HepG2 (cell line): ENCODE measurements at regions not wholly inside any gene's neighbourhood (a gene's known extent, or its start where the extent isn't known, plus 50 kb on each side); places are given as distances from the start of the nearest gene placed in this dataset.

ENCODE experiments used
- ATAC-seq: fragments of 200-7000 bp; cut with Tn5 transposase; 3 replicates; pipeline ENCODE4 v1.9.1; 2020; ENCODE audit warnings: mild to moderate bottlenecking, moderate library complexity
- BruUV-seq: library from RNA; stranded (reverse); fragments of 400-500 nt; replicated peaks from 2 replicates; lab custom pipeline; 2021; lab: Mats Ljungman, UMichigan
- CTCF ChIA-PET: fragments of 300-600 bp; formaldehyde crosslinking; extraction: SDS; loops from one replicate; lab custom pipeline; 2021; ENCODE audit warnings: low total read pairs, inconsistent platforms, low intra/inter-chr PET ratio; lab: Yijun Ruan, JAX
- POLR2A ChIA-PET: fragments of 350-600 bp; sonication (Branson Sonifier 250); formaldehyde crosslinking; loops from one replicate; lab custom pipeline; 2020; ENCODE audit warnings: antibody characterized with exemption, inconsistent platforms; lab: Yijun Ruan, JAX
- DNase-seq: peaks from one replicate; pipeline ENCODE4 v3.0.0-alpha.2; 2015; ENCODE audit warnings: low spot score
- FAIRE-seq: peaks from 3 replicates; lab custom pipeline; 2011; peaks lifted over from hg19 to GRCh38; lab: Jason Lieb, UNC
- H2AFZ ChIP-seq: one replicate; pipeline ENCODE4 v1.6.1; 2011; ENCODE audit warnings: low read length, inconsistent platforms
- H3K27ac ChIP-seq: fragments of 300-600 bp; 3 replicates; pipeline ENCODE4 v1.8.0; 2011; ENCODE audit warnings: mixed run types, mild to moderate bottlenecking, mixed read lengths, low read length, inconsistent platforms; ENCODE audit not compliant: insufficient read depth; ENCODE audit errors: extremely low read length
- H3K27me3 ChIP-seq, 2 experiments: fragments of 200-600 bp in 1 of 2; 2 replicates in 1 of 2; 3 replicates in 1 of 2; pipeline versions ENCODE4 v1.6.0 to v1.8.0; 2011; ENCODE audit warnings: low read length in 2 of 2, mild to moderate bottlenecking in 2 of 2, moderate library complexity in 2 of 2, inconsistent platforms in 1 of 2; ENCODE audit not compliant: insufficient read depth in 2 of 2, control insufficient read depth in 1 of 2
- H3K36me3 ChIP-seq, 2 experiments: fragments of 200-600 bp in 1 of 2; replicated peaks in 1 of 2; 2 replicates in 1 of 2; 3 replicates in 1 of 2; pipeline versions ENCODE4 v1.5.1 to v1.8.0; 2011; ENCODE audit warnings: low read length in 2 of 2, inconsistent platforms in 1 of 2; ENCODE audit not compliant: insufficient read depth in 2 of 2, control insufficient read depth in 1 of 2
- H3K4me1 ChIP-seq: 2 replicates; pipeline ENCODE4 v1.5.1; 2012; ENCODE audit warnings: low read length, inconsistent platforms; ENCODE audit not compliant: insufficient read depth
- H3K4me2 ChIP-seq: 2 replicates; pipeline ENCODE4 v1.6.0; 2011; ENCODE audit warnings: low read depth, low read length, inconsistent platforms
- H3K4me3 ChIP-seq, 3 experiments: fragments of 200-600 bp in 1 of 3; sonication (generic), shearing (Covaris generic) in 1 of 3; replicated peaks in 1 of 3; 2 replicates each; pipeline ENCODE4 v1.5.1; 2011 to 2016; ENCODE audit warnings: low read length in 3 of 3, inconsistent platforms in 2 of 3, low read depth in 2 of 3, mild to moderate bottlenecking in 2 of 3, control low read depth in 1 of 3, mixed read lengths in 1 of 3; ENCODE audit not compliant: insufficient read depth in 1 of 3
- H3K79me2 ChIP-seq: one replicate; pipeline ENCODE4 v1.6.1; 2011; ENCODE audit warnings: low read length, inconsistent platforms; ENCODE audit not compliant: insufficient read depth
- H3K9ac ChIP-seq: 2 replicates; pipeline ENCODE4 v1.6.0; 2011; ENCODE audit warnings: mild to moderate bottlenecking, low read depth, low read length, inconsistent platforms; ENCODE audit not compliant: insufficient read depth
- H3K9me3 ChIP-seq: 2 replicates; pipeline ENCODE4 v1.5.1; 2012; ENCODE audit warnings: mild to moderate bottlenecking, low read length
- H4K20me1 ChIP-seq: 2 replicates; pipeline ENCODE4 v1.6.0; 2011; ENCODE audit warnings: inconsistent platforms, mild to moderate bottlenecking, low read length, moderate library complexity; ENCODE audit not compliant: insufficient read depth
- ATF7-NPFF ChIP-seq: sonication (generic); formaldehyde crosslinking; IDR thresholded peaks from 2 replicates; pipeline ENCODE4 v1.8.1; 2023; ENCODE audit warnings: mild to moderate bottlenecking, low read depth, missing genetic modification reagents, moderate library complexity
- CAMTA2 ChIP-seq: sonication (generic); formaldehyde crosslinking; IDR thresholded peaks from 2 replicates; pipeline ENCODE4 v1.4.0; 2020; ENCODE audit warnings: mild to moderate bottlenecking, missing genetic modification reagents, borderline replicate concordance
- E2F2 ChIP-seq: sonication (generic); formaldehyde crosslinking; IDR thresholded peaks from 2 replicates; pipeline ENCODE4 v1.4.0; 2020; ENCODE audit warnings: missing genetic modification reagents, borderline replicate concordance
- MAFK ChIP-seq, 2 experiments: IDR thresholded peaks in 1 of 2; conservative IDR thresholded peaks in 1 of 2; 2 replicates each; pipeline ENCODE4 v1.6.1; 2011; ENCODE audit warnings: improper control_type of control experiment in 2 of 2, low read length in 2 of 2
- MEIS2 ChIP-seq: sonication (generic); formaldehyde crosslinking; IDR thresholded peaks from 2 replicates; pipeline ENCODE4 v1.9.0; 2021; ENCODE audit warnings: mild to moderate bottlenecking, missing genetic modification reagents
- NFE2L1 ChIP-seq: sonication (generic); formaldehyde crosslinking; IDR thresholded peaks from 2 replicates; pipeline ENCODE4 v1.4.0; 2020; ENCODE audit warnings: missing genetic modification reagents, mild to moderate bottlenecking, borderline replicate concordance
- REXO4 ChIP-seq: sonication (generic); formaldehyde crosslinking; IDR thresholded peaks from 2 replicates; pipeline ENCODE4 v1.8.0; 2022; ENCODE audit warnings: missing genetic modification reagents, mild to moderate bottlenecking, borderline replicate concordance
- SKIL ChIP-seq: sonication (generic); formaldehyde crosslinking; IDR thresholded peaks from 2 replicates; pipeline ENCODE4 v1.8.0; 2022; ENCODE audit warnings: missing genetic modification reagents, mild to moderate bottlenecking, moderate library complexity, borderline replicate concordance
- STAT5B ChIP-seq: sonication (generic); formaldehyde crosslinking; IDR thresholded peaks from 2 replicates; pipeline ENCODE4 v1.4.0; 2020; ENCODE audit warnings: missing genetic modification reagents
- TEAD3 ChIP-seq: optimal IDR thresholded peaks from 2 replicates; pipeline ENCODE3; 2016; ENCODE audit warnings: borderline replicate concordance
- TSC22D2 ChIP-seq: sonication (generic); formaldehyde crosslinking; IDR thresholded peaks from 2 replicates; pipeline ENCODE4 v1.5.1; 2020; ENCODE audit warnings: missing genetic modification reagents, mild to moderate bottlenecking, borderline replicate concordance
- ZNF260 ChIP-seq: sonication (generic); formaldehyde crosslinking; IDR thresholded peaks from 2 replicates; pipeline ENCODE4 v1.4.0; 2020; ENCODE audit warnings: missing genetic modification reagents, low read depth, mild to moderate bottlenecking, borderline replicate concordance
- ZNF503 ChIP-seq: sonication (generic); formaldehyde crosslinking; IDR thresholded peaks from 2 replicates; pipeline ENCODE4 v1.4.0; 2020; ENCODE audit warnings: missing genetic modification reagents
- ZNF782 ChIP-seq: sonication (generic); formaldehyde crosslinking; IDR thresholded peaks from 2 replicates; pipeline ENCODE4 v1.4.0; 2020; ENCODE audit warnings: missing genetic modification reagents, mild to moderate bottlenecking, borderline replicate concordance
- WGBS: methylation state at CpG from one replicate; pipeline ENCODE4 v1.1.6; 2017; ENCODE audit warnings: low lambda C conversion rate; 5-methylcytosine and 5-hydroxymethylcytosine counted together
- in situ Hi-C: cut with HindIII; loops from 2 replicates; pipeline ENCODE4 v1.10.0; 2017; ENCODE audit warnings: low pct_unique_long_range_greater_than_20kb; ENCODE audit not compliant: extremely low pct_ligation_motif_present
- intact Hi-C: fragments of 100-400 bp; cut with micrococcal nuclease; formaldehyde crosslinking; loops from one replicate; pipeline ENCODE4 v1.10.0; 2022; ENCODE audit not compliant: unreplicated experiment

GRCh38 chr13:50382511-50382910 is 367.3 kb downstream of the KCNRG start:
- no peak for ATAC-seq
- Histone ChIP-seq H2AFZ (no peak overlapping the region), H3K27ac (no peak overlapping the region), H3K4me1 (peaks cover 19% of the 10 kb centered on the region), H3K9ac (no peak overlapping the region), H3K4me3 (no peak overlapping the region), H3K27me3 (no peaks in the 10 kb centered on the region), H3K4me2 (no peak overlapping the region), H3K79me2 (no peaks in the 10 kb centered on the region), H4K20me1 (no peaks in the 10 kb centered on the region), H3K36me3 (no peaks in the 10 kb centered on the region; a peak in 1 of 5 replicates)
- BruUV-seq = no TSS peak
- FAIRE-seq = no peak
- ChIA-PET POLR2A (no interaction called here), CTCF (no interaction called here)
- in situ Hi-C loops = no loop called here
- no peak for DNase-seq
- no peak for TF ChIP-seq ZNF782
- TF ChIP-seq MEIS2 (CRISPR knock-in tag) = no peak
- no peak for TF ChIP-seq NFE2L1 (CRISPR knock-in tag)
- TF ChIP-seq ZNF260 (CRISPR knock-in tag) = no peak
- TF ChIP-seq E2F2 = no peak
- TF ChIP-seq TEAD3 (CRISPR knock-in tag) = no peak
- TF ChIP-seq TSC22D2 (CRISPR knock-in tag) = no peak
- TF ChIP-seq, all 625 proteins: peak for 0
- intact Hi-C loops = no loop called here
- WGBS = 95% methylated on average over 1 of the region's 1 CpG
- peaks cover 22% of the 10 kb centered on the region for H3K9me3 ChIP-seq

- TF ChIP-seq ATF7-NPFF (CRISPR knock-in tag) = no peak
- no peak for TF ChIP-seq STAT5B
- TF ChIP-seq SKIL (CRISPR knock-in tag) = no peak
- no peak for TF ChIP-seq CAMTA2 (CRISPR knock-in tag)
- no peak for TF ChIP-seq REXO4
- TF ChIP-seq ZNF503 = no peak
- no peak for TF ChIP-seq MAFK (conservative IDR thresholded peaks at IDR 0.05 in 1 of 2, IDR thresholded peaks at IDR 0.05 in 1 of 2; ENCODE audit: low read length in 2 of 2)
- FAIRE-seq = no peak
- Histone ChIP-seq H2AFZ (no peak overlapping the region), H3K27me3 (no peaks in the 10 kb centered on the region; a peak in 1 of 5 replicates), H3K27ac (no peak overlapping the region), H4K20me1 (no peaks in the 10 kb centered on the region), H3K4me3 (no peak overlapping the region), H3K9me3 (peaks cover 22% of the 10 kb centered on the region), H3K4me2 (no peak overlapping the region), H3K36me3 (no peaks in the 10 kb centered on the region; a peak in 1 of 5 replicates), H3K9ac (no peak overlapping the region), H3K4me1 (peaks cover 15% of the 10 kb centered on the region), H3K79me2 (no peaks in the 10 kb centered on the region)
- WGBS = 72% methylated on average over 4 of the region's 4 CpGs
- ChIA-PET POLR2A (no interaction called here), CTCF (no interaction called here)
- BruUV-seq = no TSS peak
- in situ Hi-C loops (no loop called here), intact Hi-C loops (no loop called here)
- no peak for ATAC-seq
- no peak for DNase-seq
Observed at GRCh38 chr13:50382951-50383350, 367.7 kb downstream of the KCNRG start.
